NCI-H1048 (cell line): ENCODE measurements at regions not wholly inside any gene's neighbourhood (a gene's known extent, or its start where the extent isn't known, plus 50 kb on each side); places are given as distances from the start of the nearest gene placed in this dataset.

ENCODE experiments used
- DNase-seq: peaks from one replicate; lab custom pipeline; 2025; lab: John Stamatoyannopoulos, UW

GRCh38 chr11:8323161-8323935 is 59.7 kb upstream of the LMO1 start:
- DNase-seq = no peak

- no peak for DNase-seq
These were observed 58.2 kb upstream of the LMO1 start for GRCh38 chr11:8321876-8322275.

GRCh38 chr11:8320076-8320475 is 56.4 kb upstream of the LMO1 start:
- no peak for DNase-seq

GRCh38 chr11:8318536-8318935 is 54.9 kb upstream of the LMO1 start:
- no peak for DNase-seq

GRCh38 chr11:8317159-8317558 is 53.5 kb upstream of the LMO1 start:
- no peak for DNase-seq

GRCh38 chr11:8315954-8316353 is 52.3 kb upstream of the LMO1 start:
- no peak for DNase-seq

- DNase-seq = no peak
These were observed 51.8 kb upstream of the LMO1 start for GRCh38 chr11:8315463-8315862.

GRCh38 chr11:8314916-8315315 is 51.2 kb upstream of the LMO1 start:
- DNase-seq = no peak

- no peak for DNase-seq
These were observed 49.9 kb upstream of the LMO1 start for GRCh38 chr11:8313504-8314090.
